ENCODE measurements at regions not wholly inside any gene's neighbourhood (a gene's known extent, or its start where the extent isn't known, plus 50 kb on each side); places are given as distances from the start of the nearest gene placed in this dataset.

- Histone ChIP-seq H3K27me3 (ENCODE audit: insufficient read depth, low read depth) (no peaks in the 10 kb centered on the region), H3K4me2 (no peak overlapping the region), H3K79me2 (ENCODE audit: insufficient read depth, low read depth) (no peaks in the 10 kb centered on the region), H3K27ac (no peak overlapping the region), H3K36me3 (ENCODE audit: insufficient read depth) (no peaks in the 10 kb centered on the region), H4K20me1 (ENCODE audit: insufficient read depth) (no peaks in the 10 kb centered on the region), H3K9ac (no peak overlapping the region), H3K4me1 (ENCODE audit: low read depth, poor library complexity, severe bottlenecking) (no peaks in the 10 kb centered on the region), H3K4me3 (IDR thresholded peaks at IDR 0.05; ENCODE audit: insufficient read depth, low read depth, low read length) (no peak overlapping the region), H2AFZ (ENCODE audit: low read depth) (no peak overlapping the region)
- TF ChIP-seq CTCF (conservative IDR thresholded peaks at IDR 0.05; ENCODE audit: low read depth, low read length) = no peak
These were observed 60.4 kb downstream of the GLI2 start for GRCh38 chr2:120796094-120796493.

GRCh38 chr2:120797421-120798221, 62.0 kb downstream of the GLI2 start:
- Histone ChIP-seq H3K4me2 (no peak overlapping the region), H3K4me3 (IDR thresholded peaks at IDR 0.05; ENCODE audit: insufficient read depth, low read depth, low read length) (no peak overlapping the region), H3K79me2 (ENCODE audit: insufficient read depth, low read depth) (no peaks in the 10 kb centered on the region), H4K20me1 (ENCODE audit: insufficient read depth) (no peaks in the 10 kb centered on the region), H3K9ac (no peak overlapping the region), H3K4me1 (ENCODE audit: low read depth, poor library complexity, severe bottlenecking) (no peaks in the 10 kb centered on the region), H3K36me3 (ENCODE audit: insufficient read depth) (no peaks in the 10 kb centered on the region), H3K27me3 (ENCODE audit: insufficient read depth, low read depth) (no peaks in the 10 kb centered on the region), H3K27ac (no peak overlapping the region), H2AFZ (ENCODE audit: low read depth) (no peak overlapping the region)
- no peak for TF ChIP-seq CTCF (conservative IDR thresholded peaks at IDR 0.05; ENCODE audit: low read depth, low read length)

- no peak overlapping the region for H3K4me2 ChIP-seq
- H4K20me1 ChIP-seq (ENCODE audit: insufficient read depth) = no peaks in the 10 kb centered on the region
- no peak overlapping the region for H3K27ac ChIP-seq
- no peaks in the 10 kb centered on the region for H3K27me3 ChIP-seq (ENCODE audit: insufficient read depth, low read depth)
- no peaks in the 10 kb centered on the region for H3K36me3 ChIP-seq (ENCODE audit: insufficient read depth)
- no peak overlapping the region for H3K4me3 ChIP-seq (IDR thresholded peaks at IDR 0.05; ENCODE audit: insufficient read depth, low read depth, low read length)
- H3K79me2 ChIP-seq (ENCODE audit: insufficient read depth, low read depth) = no peaks in the 10 kb centered on the region
- H3K4me1 ChIP-seq (ENCODE audit: low read depth, poor library complexity, severe bottlenecking) = no peaks in the 10 kb centered on the region
- no peak overlapping the region for H3K9ac ChIP-seq
- no peak overlapping the region for H2AFZ ChIP-seq (ENCODE audit: low read depth)
- TF ChIP-seq CTCF (conservative IDR thresholded peaks at IDR 0.05; ENCODE audit: low read depth, low read length) = no peak
These were observed 63.0 kb downstream of the GLI2 start for GRCh38 chr2:120798567-120799247.

GRCh38 chr2:120802158-120802557, 66.5 kb downstream of the GLI2 start:
- no peaks in the 10 kb centered on the region for H4K20me1 ChIP-seq (ENCODE audit: insufficient read depth)
- no peak overlapping the region for H3K9ac ChIP-seq
- no peak overlapping the region for H3K4me2 ChIP-seq
- TF ChIP-seq CTCF (conservative IDR thresholded peaks at IDR 0.05; ENCODE audit: low read depth, low read length) = no peak
- H3K4me1 ChIP-seq (ENCODE audit: low read depth, poor library complexity, severe bottlenecking) = no peaks in the 10 kb centered on the region
- H3K79me2 ChIP-seq (ENCODE audit: insufficient read depth, low read depth) = no peaks in the 10 kb centered on the region
- no peaks in the 10 kb centered on the region for H3K27me3 ChIP-seq (ENCODE audit: insufficient read depth, low read depth)
- no peak overlapping the region for H2AFZ ChIP-seq (ENCODE audit: low read depth)
- H3K36me3 ChIP-seq (ENCODE audit: insufficient read depth) = no peaks in the 10 kb centered on the region
- H3K4me3 ChIP-seq (IDR thresholded peaks at IDR 0.05; ENCODE audit: insufficient read depth, low read depth, low read length) = no peak overlapping the region
- no peak overlapping the region for H3K27ac ChIP-seq

Data from KMS-11 (cell line).